GM06990 (cell line): ENCODE measurements at regions not wholly inside any gene's neighbourhood (a gene's known extent, or its start where the extent isn't known, plus 50 kb on each side); places are given as distances from the start of the nearest gene placed in this dataset.

Source experiments
- DNase-seq: peaks from one replicate; pipeline ENCODE4 v3.0.0-alpha.2; 2011; ENCODE audit not compliant: insufficient read length; ENCODE audit errors: extremely low read depth
- H3K27me3 ChIP-seq: replicated peaks from 2 replicates; pipeline ENCODE4 v1.6.0; 2011; ENCODE audit warnings: low read length; ENCODE audit not compliant: control insufficient read depth, insufficient read depth
- H3K36me3 ChIP-seq: 2 replicates; pipeline ENCODE4 v1.5.1; 2011; ENCODE audit warnings: low read length; ENCODE audit not compliant: control insufficient read depth, insufficient read depth
- H3K4me3 ChIP-seq: replicated peaks from 2 replicates; pipeline ENCODE4 v1.5.1; 2011; ENCODE audit warnings: low read depth, mild to moderate bottlenecking, control low read depth, low read length
- TF ChIP-seq, protein P1 (sequence below): IDR thresholded peaks from 2 replicates; pipeline ENCODE4 v1.5.1; 2011; ENCODE audit warnings: low read length, control low read depth, mild to moderate bottlenecking, inconsistent platforms; ENCODE audit not compliant: insufficient read depth, poor library complexity, severe bottlenecking

GRCh38 chr5:12258549-12258948 is 354.3 kb upstream of the CTNND2 start:
- Histone ChIP-seq H3K4me3 (no peak overlapping the region), H3K36me3 (no peaks in the 10 kb centered on the region), H3K27me3 (no peaks in the 10 kb centered on the region)
- no peak for DNase-seq
- TF ChIP-seq, protein P1, sequence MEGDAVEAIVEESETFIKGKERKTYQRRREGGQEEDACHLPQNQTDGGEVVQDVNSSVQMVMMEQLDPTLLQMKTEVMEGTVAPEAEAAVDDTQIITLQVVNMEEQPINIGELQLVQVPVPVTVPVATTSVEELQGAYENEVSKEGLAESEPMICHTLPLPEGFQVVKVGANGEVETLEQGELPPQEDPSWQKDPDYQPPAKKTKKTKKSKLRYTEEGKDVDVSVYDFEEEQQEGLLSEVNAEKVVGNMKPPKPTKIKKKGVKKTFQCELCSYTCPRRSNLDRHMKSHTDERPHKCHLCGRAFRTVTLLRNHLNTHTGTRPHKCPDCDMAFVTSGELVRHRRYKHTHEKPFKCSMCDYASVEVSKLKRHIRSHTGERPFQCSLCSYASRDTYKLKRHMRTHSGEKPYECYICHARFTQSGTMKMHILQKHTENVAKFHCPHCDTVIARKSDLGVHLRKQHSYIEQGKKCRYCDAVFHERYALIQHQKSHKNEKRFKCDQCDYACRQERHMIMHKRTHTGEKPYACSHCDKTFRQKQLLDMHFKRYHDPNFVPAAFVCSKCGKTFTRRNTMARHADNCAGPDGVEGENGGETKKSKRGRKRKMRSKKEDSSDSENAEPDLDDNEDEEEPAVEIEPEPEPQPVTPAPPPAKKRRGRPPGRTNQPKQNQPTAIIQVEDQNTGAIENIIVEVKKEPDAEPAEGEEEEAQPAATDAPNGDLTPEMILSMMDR = no peak

DNA sequence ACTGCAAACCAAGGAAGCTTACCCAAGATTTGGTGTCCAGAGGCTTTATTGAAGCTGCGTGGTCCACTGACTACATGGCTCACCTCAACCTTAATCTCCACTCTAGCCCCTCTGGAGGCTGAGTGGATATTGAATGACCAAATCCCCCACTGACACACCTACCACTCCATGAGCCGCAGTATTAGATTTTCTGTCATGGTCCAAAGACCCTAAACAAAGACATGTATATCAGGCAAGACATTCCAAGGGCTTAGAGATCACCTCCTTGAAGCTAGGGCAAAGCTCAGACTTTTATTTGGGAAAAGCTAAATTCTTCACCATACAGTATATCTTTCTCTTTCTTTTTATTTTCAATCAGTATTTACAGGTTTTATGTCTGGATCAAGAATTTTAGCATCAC is 346.2 kb upstream of the CTNND2 start:
- TF ChIP-seq, protein P1 = no peak
- Histone ChIP-seq H3K4me3 (no peak overlapping the region), H3K27me3 (no peaks in the 10 kb centered on the region), H3K36me3 (no peaks in the 10 kb centered on the region)
- no peak for DNase-seq

DNA sequence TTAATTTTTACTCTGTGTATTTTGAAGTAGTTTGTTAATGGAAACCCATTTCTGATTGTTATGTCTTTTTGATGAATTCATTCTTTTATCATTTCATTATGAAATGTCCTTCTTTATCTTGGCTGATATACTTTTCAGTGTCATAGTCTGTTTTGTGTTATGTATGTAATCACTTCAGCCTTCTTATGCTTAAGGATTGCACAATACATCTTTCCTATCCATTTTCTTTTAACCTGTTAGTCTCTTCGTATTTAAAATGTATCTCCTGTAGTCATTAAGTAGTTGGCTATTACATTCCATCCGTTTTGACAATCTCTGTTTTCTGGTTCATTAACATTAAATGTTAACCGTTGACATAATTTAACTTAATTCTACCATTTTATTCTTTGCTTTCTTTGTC is 344.6 kb upstream of the CTNND2 start:
- no peak for DNase-seq
- Histone ChIP-seq H3K36me3 (no peaks in the 10 kb centered on the region), H3K27me3 (no peaks in the 10 kb centered on the region), H3K4me3 (no peak overlapping the region)
- TF ChIP-seq, protein P1 = no peak

- Histone ChIP-seq H3K36me3 (no peaks in the 10 kb centered on the region), H3K27me3 (no peaks in the 10 kb centered on the region), H3K4me3 (no peak overlapping the region)
- DNase-seq = no peak
- TF ChIP-seq, protein P1 = no peak
Measured at GRCh38 chr5:12246036-12246435, 341.8 kb upstream of the CTNND2 start.

- Histone ChIP-seq H3K4me3 (no peak overlapping the region), H3K36me3 (no peaks in the 10 kb centered on the region), H3K27me3 (no peaks in the 10 kb centered on the region)
- TF ChIP-seq, protein P1 = no peak
- DNase-seq = no peak
Measured at GRCh38 chr5:12245429-12245828, 341.2 kb upstream of the CTNND2 start.
